Left kidney (tissue), 1 donor: ENCODE measurements at regions not wholly inside any gene's neighbourhood (a gene's known extent, or its start where the extent isn't known, plus 50 kb on each side); places are given as distances from the start of the nearest gene placed in this dataset.
"Not testable (repeated sequence)": the region's sequence is repeated elsewhere in the genome, so short reads cannot be mapped to it uniquely, and the experiment has no call there.

Source experiments
- DNase-seq: peaks from one replicate; pipeline ENCODE4 v3.0.0-alpha.2; 2013

GRCh38 chr13:69649063-69649392 lies 458.6 kb upstream of the ATXN8OS start:
- no peak for DNase-seq

GRCh38 chr13:69648340-69649062 lies 459.1 kb upstream of the ATXN8OS start:
- no peak for DNase-seq

GRCh38 chr13:69644447-69644846 lies 463.2 kb upstream of the ATXN8OS start:
- DNase-seq: no peak

- DNase-seq: no peak
Measured at GRCh38 chr13:69641773-69642172, 465.9 kb upstream of the ATXN8OS start.

- no peak for DNase-seq
Measured at GRCh38 chr13:69633044-69633443, 474.6 kb upstream of the ATXN8OS start.

GRCh38 chr13:69623973-69624372 lies 483.7 kb upstream of the ATXN8OS start:
- no peak for DNase-seq

- no peak for DNase-seq
Measured at GRCh38 chr13:69619651-69620050, 488.0 kb upstream of the ATXN8OS start.

GRCh38 chr13:69618838-69619237 lies 488.8 kb upstream of the ATXN8OS start:
- DNase-seq: no peak

- no peak for DNase-seq
Measured at GRCh38 chr13:69618393-69618792, 489.2 kb upstream of the ATXN8OS start.

GRCh38 chr13:69617587-69617986 lies 490.0 kb upstream of the ATXN8OS start:
- no peak for DNase-seq

- no peak for DNase-seq
Measured at GRCh38 chr13:69616396-69616795, 491.2 kb upstream of the ATXN8OS start.

GRCh38 chr13:69615055-69615454 lies 492.6 kb upstream of the ATXN8OS start:
- not testable (repeated sequence) for DNase-seq

- DNase-seq: no peak
Measured at GRCh38 chr13:69604698-69605097, 502.9 kb upstream of the ATXN8OS start.

GRCh38 chr13:69603144-69603853 lies 504.3 kb upstream of the ATXN8OS start:
- DNase-seq: no peak

- no peak for DNase-seq
Measured at GRCh38 chr13:69601661-69602060, 506.0 kb upstream of the ATXN8OS start.

GRCh38 chr13:69600811-69601210 lies 506.8 kb upstream of the ATXN8OS start:
- DNase-seq: no peak

GRCh38 chr13:69597088-69597487 lies 510.5 kb upstream of the ATXN8OS start:
- DNase-seq: no peak

GRCh38 chr13:69595181-69595580 lies 512.4 kb upstream of the ATXN8OS start:
- DNase-seq: no peak

GRCh38 chr13:69591437-69591836 lies 516.2 kb upstream of the ATXN8OS start:
- DNase-seq: no peak

- no peak for DNase-seq
Measured at GRCh38 chr13:69589531-69590235, 517.9 kb upstream of the ATXN8OS start.

- DNase-seq: no peak
Measured at GRCh38 chr13:69585656-69586055, 522.0 kb upstream of the ATXN8OS start.

- DNase-seq: no peak
Measured at GRCh38 chr13:69580255-69580654, 527.4 kb upstream of the ATXN8OS start.

- DNase-seq: no peak
Measured at GRCh38 chr13:69579351-69579750, 528.3 kb upstream of the ATXN8OS start.
